Tibial nerve (tissue), 4 donors: ENCODE measurements at regions not wholly inside any gene's neighbourhood (a gene's known extent, or its start where the extent isn't known, plus 50 kb on each side); places are given as distances from the start of the nearest gene placed in this dataset.

Experiments used
- CTCF ChIP-seq, 5 experiments: fragments of 200-600 bp in 3 of 5; fragments of 450-650 bp in 2 of 5; sonication (generic) in 3 of 5; IDR thresholded peaks; one replicate each; pipeline ENCODE4 v1.5.1; 2016 to 2019; ENCODE audit warnings: antibody characterized with exemption in 5 of 5, mild to moderate bottlenecking in 3 of 5, moderate library complexity in 2 of 5
- EP300 ChIP-seq, 2 donors: sonication (generic); formaldehyde crosslinking; IDR thresholded peaks; one replicate each; pipeline ENCODE4 v1.6.1; 2017; ENCODE audit warnings: antibody characterized with exemption in 2 of 2, mild to moderate bottlenecking in 1 of 2
- POLR2A ChIP-seq, 2 donors: fragments of 450-650 bp; IDR thresholded peaks; one replicate each; pipeline ENCODE4 v1.6.1; 2017; ENCODE audit warnings: antibody characterized with exemption in 2 of 2, mild to moderate bottlenecking in 2 of 2, moderate library complexity in 2 of 2

GRCh38 chr12:97274386-97274785 is 188.2 kb upstream of the RMST start:
- TF ChIP-seq CTCF (IDR thresholded peaks at IDR 0.05) (no peak), POLR2A (IDR thresholded peaks at IDR 0.05) (no peak), EP300 (IDR thresholded peaks at IDR 0.05) (no peak)
